Cardiac muscle cell (in vitro differentiated cells and primary cell): ENCODE measurements at regions not wholly inside any gene's neighbourhood (a gene's known extent, or its start where the extent isn't known, plus 50 kb on each side); places are given as distances from the start of the nearest gene placed in this dataset.

Experiments
- DNase-seq, 2 donors: peaks; one replicate each; pipeline versions ENCODE4 v3.0.0 to v3.0.0-alpha.2; 2010 to 2017; ENCODE audit warnings: low read depth in 1 of 2, low spot score in 1 of 2
- H3K27ac ChIP-seq: fragments of 200-600 bp; sonication (generic); 2 replicates; pipeline ENCODE4 v1.5.1; 2016
- H3K27me3 ChIP-seq: fragments of 200-600 bp; sonication (generic); 2 replicates; pipeline ENCODE4 v1.6.0; 2016; ENCODE audit warnings: control low read depth
- H3K36me3 ChIP-seq: fragments of 200-600 bp; sonication (generic); 2 replicates; pipeline ENCODE4 v1.5.1; 2016; ENCODE audit warnings: control low read depth
- H3K4me1 ChIP-seq: fragments of 200-600 bp; sonication (generic); 2 replicates; pipeline ENCODE4 v1.8.1; 2017; ENCODE audit warnings: low read depth, mild to moderate bottlenecking, mixed run types
- H3K4me3 ChIP-seq: fragments of 200-600 bp; sonication (generic); 2 replicates; pipeline ENCODE4 v1.5.1; 2016; ENCODE audit warnings: mild to moderate bottlenecking
- H3K9me3 ChIP-seq: fragments of 200-600 bp; sonication (generic); 2 replicates; pipeline ENCODE4 v1.5.1; 2017; ENCODE audit warnings: low read depth, mild to moderate bottlenecking, control low read depth
- CTCF ChIP-seq: IDR thresholded peaks from 2 replicates; pipeline ENCODE4 v1.5.1; 2012; ENCODE audit warnings: low read depth, mild to moderate bottlenecking, low read length

GRCh38 chr9:82090046-82090445 is 101.5 kb downstream of the SPATA31D1 start:
- no peak for DNase-seq
- H3K27me3 ChIP-seq, result peaks cover 4% of the 10 kb centered on the region
- H3K4me3 ChIP-seq, result no peak overlapping the region
- no peaks in the 10 kb centered on the region for H3K36me3 ChIP-seq
- H3K9me3 ChIP-seq, result no peaks in the 10 kb centered on the region
- no peak overlapping the region for H3K27ac ChIP-seq
- no peak for TF ChIP-seq CTCF
- no peaks in the 10 kb centered on the region for H3K4me1 ChIP-seq

GRCh38 chr9:82091100-82091499 is 102.5 kb downstream of the SPATA31D1 start:
- H3K27me3 ChIP-seq, result peaks cover 4% of the 10 kb centered on the region
- no peak for DNase-seq
- H3K4me3 ChIP-seq, result no peak overlapping the region
- H3K4me1 ChIP-seq, result no peaks in the 10 kb centered on the region
- no peak for TF ChIP-seq CTCF
- no peak overlapping the region for H3K27ac ChIP-seq
- no peaks in the 10 kb centered on the region for H3K36me3 ChIP-seq
- H3K9me3 ChIP-seq, result no peaks in the 10 kb centered on the region

GRCh38 chr9:82091610-82092009 is 103.0 kb downstream of the SPATA31D1 start:
- Histone ChIP-seq H3K36me3 (no peaks in the 10 kb centered on the region), H3K4me1 (no peaks in the 10 kb centered on the region), H3K27ac (no peak overlapping the region), H3K27me3 (peaks cover 4% of the 10 kb centered on the region), H3K9me3 (no peaks in the 10 kb centered on the region), H3K4me3 (no peak overlapping the region)
- TF ChIP-seq CTCF, result no peak
- no peak for DNase-seq

- no peaks in the 10 kb centered on the region for H3K9me3 ChIP-seq
- no peak overlapping the region for H3K27ac ChIP-seq
- TF ChIP-seq CTCF, result no peak
- H3K36me3 ChIP-seq, result no peaks in the 10 kb centered on the region
- no peaks in the 10 kb centered on the region for H3K4me1 ChIP-seq
- H3K27me3 ChIP-seq, result no peaks in the 10 kb centered on the region
- H3K4me3 ChIP-seq, result no peak overlapping the region
- DNase-seq, result no peak
These were observed 112.9 kb downstream of the SPATA31D1 start for GRCh38 chr9:82101475-82101874.

- H3K36me3 ChIP-seq, result no peaks in the 10 kb centered on the region
- H3K4me1 ChIP-seq, result no peaks in the 10 kb centered on the region
- DNase-seq, result no peak
- no peak for TF ChIP-seq CTCF
- no peaks in the 10 kb centered on the region for H3K9me3 ChIP-seq
- H3K27ac ChIP-seq, result no peak overlapping the region
- peaks cover 5% of the 10 kb centered on the region for H3K27me3 ChIP-seq
- no peak overlapping the region for H3K4me3 ChIP-seq
These were observed 115.7 kb downstream of the SPATA31D1 start for GRCh38 chr9:82104252-82104651.

GRCh38 chr9:82105729-82106128 is 117.2 kb downstream of the SPATA31D1 start:
- H3K9me3 ChIP-seq, result no peaks in the 10 kb centered on the region
- no peaks in the 10 kb centered on the region for H3K4me1 ChIP-seq
- no peaks in the 10 kb centered on the region for H3K36me3 ChIP-seq
- H3K27me3 ChIP-seq, result peaks cover 5% of the 10 kb centered on the region
- DNase-seq, result no peak
- no peak overlapping the region for H3K4me3 ChIP-seq
- no peak for TF ChIP-seq CTCF
- H3K27ac ChIP-seq, result no peak overlapping the region
